GM21381 (cell line): ENCODE measurements at regions not wholly inside any gene's neighbourhood (a gene's known extent, or its start where the extent isn't known, plus 50 kb on each side); places are given as distances from the start of the nearest gene placed in this dataset.

ENCODE experiments used
- ATAC-seq: cut with Tn5 transposase; IDR thresholded peaks from one replicate; pipeline ENCODE4 v1.9.1; 2021; ENCODE audit warnings: mild to moderate bottlenecking, moderate library complexity; ENCODE audit not compliant: unreplicated experiment

GRCh38 chr15:70476441-70476840 is 286.9 kb downstream of the UACA start:
- ATAC-seq = no peak

GRCh38 chr15:70475921-70476320 is 287.4 kb downstream of the UACA start:
- no peak for ATAC-seq

- no peak for ATAC-seq
These were observed 288.0 kb downstream of the UACA start for GRCh38 chr15:70475407-70475781.

- ATAC-seq = no peak
These were observed 288.6 kb downstream of the UACA start for GRCh38 chr15:70474471-70475406.

- ATAC-seq = no peak
These were observed 289.6 kb downstream of the UACA start for GRCh38 chr15:70473581-70474370.

GRCh38 chr15:70471517-70471916 is 291.8 kb downstream of the UACA start:
- no peak for ATAC-seq

GRCh38 chr15:70470556-70471191 is 292.7 kb downstream of the UACA start:
- no peak for ATAC-seq

GRCh38 chr15:70469651-70470555 is 293.5 kb downstream of the UACA start:
- ATAC-seq = no peak

GRCh38 chr15:70469182-70469581 is 294.2 kb downstream of the UACA start:
- ATAC-seq = no peak

GRCh38 chr15:70466895-70467529 is 296.3 kb downstream of the UACA start:
- no peak for ATAC-seq

GRCh38 chr15:70466305-70466704 is 297.1 kb downstream of the UACA start:
- no peak for ATAC-seq

GRCh38 chr15:70465812-70466211 is 297.5 kb downstream of the UACA start:
- no peak for ATAC-seq

- ATAC-seq = peak; percentile 25
These were observed 299.9 kb downstream of the UACA start for GRCh38 chr15:70463453-70463834.

GRCh38 chr15:70461992-70462391 is 301.4 kb downstream of the UACA start:
- no peak for ATAC-seq

- no peak for ATAC-seq
These were observed 302.3 kb downstream of the UACA start for GRCh38 chr15:70461017-70461416.

- no peak for ATAC-seq
These were observed 304.0 kb downstream of the UACA start for GRCh38 chr15:70459312-70459711.

- ATAC-seq = no peak
These were observed 309.6 kb downstream of the UACA start for GRCh38 chr15:70453766-70454165.

GRCh38 chr15:70453238-70453637 is 310.1 kb downstream of the UACA start:
- no peak for ATAC-seq

- ATAC-seq = no peak
These were observed 311.3 kb downstream of the UACA start for GRCh38 chr15:70451821-70452653.
